H9 (cell line): ENCODE measurements at regions not wholly inside any gene's neighbourhood (a gene's known extent, or its start where the extent isn't known, plus 50 kb on each side); places are given as distances from the start of the nearest gene placed in this dataset.

ENCODE experiments used
- DNase-seq: peaks from one replicate; pipeline ENCODE4 v3.0.0-alpha.2; 2017
- H2AFZ ChIP-seq: one replicate; pipeline ENCODE4 v1.6.1; 2013; ENCODE audit warnings: mild to moderate bottlenecking, low read length, control low read depth, moderate library complexity
- H2AK5ac ChIP-seq: 2 replicates; pipeline ENCODE4 v1.6.1; 2013; ENCODE audit warnings: low read length, control low read depth, mixed read lengths; ENCODE audit not compliant: insufficient read length
- H2BK120ac ChIP-seq: one replicate; pipeline ENCODE4 v1.6.1; 2013; ENCODE audit warnings: low read depth, mild to moderate bottlenecking, low read length, control low read depth, inconsistent platforms; ENCODE audit not compliant: poor library complexity, severe bottlenecking
- H2BK12ac ChIP-seq: 2 replicates; pipeline ENCODE4 v1.6.1; 2013; ENCODE audit warnings: low read length, control low read depth, mixed read lengths, low read depth; ENCODE audit not compliant: insufficient read length
- H2BK15ac ChIP-seq: 2 replicates; pipeline ENCODE4 v1.6.1; 2013; ENCODE audit warnings: low read depth, low read length, control low read depth
- H2BK20ac ChIP-seq: one replicate; pipeline ENCODE4 v1.6.1; 2013; ENCODE audit warnings: low read depth, mild to moderate bottlenecking, low read length, control low read depth, inconsistent platforms; ENCODE audit not compliant: poor library complexity, severe bottlenecking
- H2BK5ac ChIP-seq: 2 replicates; pipeline ENCODE4 v1.6.1; 2013; ENCODE audit warnings: low read length, control low read depth, mixed read lengths; ENCODE audit not compliant: insufficient read length
- H3K14ac ChIP-seq: 2 replicates; pipeline ENCODE4 v1.6.1; 2013; ENCODE audit warnings: low read length, control low read depth; ENCODE audit not compliant: insufficient read depth
- H3K18ac ChIP-seq: 2 replicates; pipeline ENCODE4 v1.6.1; 2013; ENCODE audit warnings: low read depth, mild to moderate bottlenecking, mixed read lengths, low read length, control low read depth; ENCODE audit not compliant: insufficient read length
- H3K23ac ChIP-seq: 2 replicates; pipeline ENCODE4 v1.6.1; 2013; ENCODE audit warnings: low read length, control low read depth, mixed read lengths, low read depth; ENCODE audit not compliant: insufficient read length
- H3K23me2 ChIP-seq: 2 replicates; pipeline ENCODE4 v1.6.1; 2013; ENCODE audit warnings: low read depth, mild to moderate bottlenecking, mixed read lengths, low read length, control low read depth; ENCODE audit not compliant: insufficient read length, poor library complexity, severe bottlenecking
- H3K27ac ChIP-seq: 2 replicates; pipeline ENCODE4 v1.5.1; 2013; ENCODE audit warnings: low read length, control low read depth, mixed read lengths, low read depth; ENCODE audit not compliant: insufficient read length
- H3K27me3 ChIP-seq: 2 replicates; pipeline ENCODE4 v1.6.1; 2013; ENCODE audit warnings: low read length, control low read depth, inconsistent platforms; ENCODE audit not compliant: insufficient read depth
- H3K4ac ChIP-seq: 2 replicates; pipeline ENCODE4 v1.6.1; 2013; ENCODE audit warnings: low read depth, mild to moderate bottlenecking, control low read depth, inconsistent platforms, low read length, moderate library complexity
- H3K4me1 ChIP-seq: 2 replicates; pipeline ENCODE4 v1.6.1; 2013; ENCODE audit warnings: low read length, control low read depth, inconsistent platforms; ENCODE audit not compliant: insufficient read depth
- H3K4me2 ChIP-seq: 2 replicates; pipeline ENCODE4 v1.6.1; 2013; ENCODE audit warnings: low read length, control low read depth, mixed read lengths; ENCODE audit not compliant: insufficient read length, insufficient read depth
- H3K56ac ChIP-seq: 2 replicates; pipeline ENCODE4 v1.6.1; 2013; ENCODE audit warnings: low read depth, mild to moderate bottlenecking, mixed read lengths, low read length, control low read depth; ENCODE audit not compliant: insufficient read length
- H3K79me1 ChIP-seq: 2 replicates; pipeline ENCODE4 v1.6.1; 2013; ENCODE audit warnings: low read depth, mild to moderate bottlenecking, moderate library complexity, low read length, control low read depth, inconsistent platforms; ENCODE audit not compliant: insufficient read depth, poor library complexity, severe bottlenecking
- H3K79me2 ChIP-seq: 2 replicates; pipeline ENCODE4 v1.6.1; 2013; ENCODE audit warnings: low read length, control low read depth, inconsistent platforms; ENCODE audit not compliant: insufficient read depth
- H3K9ac ChIP-seq: 2 replicates; pipeline ENCODE4 v1.6.1; 2013; ENCODE audit warnings: low read length, control low read depth, mixed read lengths; ENCODE audit not compliant: insufficient read length; ENCODE audit errors: extremely low read depth
- H3K9me3 ChIP-seq: one replicate; pipeline ENCODE4 v1.6.1; 2013; ENCODE audit warnings: low read depth, low read length, inconsistent platforms; ENCODE audit not compliant: control insufficient read depth
- H3T11ph ChIP-seq: one replicate; pipeline ENCODE4 v1.6.1; 2013; ENCODE audit warnings: mild to moderate bottlenecking, low read length, control low read depth, inconsistent platforms
- H4K20me1 ChIP-seq: one replicate; pipeline ENCODE4 v1.6.1; 2013; ENCODE audit not compliant: control insufficient read depth, insufficient read length, insufficient read depth
- H4K5ac ChIP-seq: 2 replicates; pipeline ENCODE4 v1.6.1; 2013; ENCODE audit warnings: low read depth, mild to moderate bottlenecking, mixed read lengths, low read length, control low read depth; ENCODE audit not compliant: insufficient read length
- H4K8ac ChIP-seq: replicated peaks from 2 replicates; pipeline ENCODE4 v1.6.1; 2013; ENCODE audit warnings: low read length, control low read depth, mixed read lengths, low read depth; ENCODE audit not compliant: insufficient read length
- H4K91ac ChIP-seq: 2 replicates; pipeline ENCODE4 v1.6.1; 2013; ENCODE audit warnings: low read depth, mild to moderate bottlenecking, moderate library complexity, mixed read lengths, low read length, control low read depth; ENCODE audit not compliant: insufficient read length
- H3K27ac Mint-ChIP-seq, 3 experiments: 2 replicates in 2 of 3; 3 replicates in 1 of 3; pipeline ENCODE4 v1.8.0; 2020 to 2021; ENCODE audit warnings: mixed read lengths in 3 of 3, mild to moderate bottlenecking in 1 of 3, moderate library complexity in 1 of 3
- H3K27me3 Mint-ChIP-seq: 2 replicates; pipeline ENCODE4 v1.8.0; 2021; ENCODE audit warnings: low read depth, mild to moderate bottlenecking, moderate library complexity, mixed read lengths
- H3K36me3 Mint-ChIP-seq, 3 experiments: 2 replicates in 2 of 3; 3 replicates in 1 of 3; pipeline ENCODE4 v1.8.0; 2020 to 2021; ENCODE audit warnings: low read depth in 3 of 3, mixed read lengths in 3 of 3; ENCODE audit not compliant: insufficient read depth in 1 of 3
- H3K4me1 Mint-ChIP-seq, 2 experiments: 2 replicates each; pipeline ENCODE4 v1.8.0; 2020; ENCODE audit warnings: mixed read lengths in 2 of 2
- H3K4me3 Mint-ChIP-seq, 2 experiments: 2 replicates in 1 of 2; 3 replicates in 1 of 2; pipeline ENCODE4 v1.8.0; 2020 to 2021; ENCODE audit warnings: mild to moderate bottlenecking in 2 of 2, mixed read lengths in 2 of 2, moderate library complexity in 1 of 2
- H3K9me3 Mint-ChIP-seq, 2 experiments: 2 replicates in 1 of 2; 3 replicates in 1 of 2; pipeline ENCODE4 v1.8.0; 2020; ENCODE audit warnings: mild to moderate bottlenecking in 2 of 2, mixed read lengths in 2 of 2, moderate library complexity in 1 of 2
- CTCF ChIP-seq: fragments of 200-600 bp; sonication (generic); conservative IDR thresholded peaks from 3 replicates; pipeline ENCODE4 v1.8.0; 2021; ENCODE audit warnings: antibody characterized with exemption, mild to moderate bottlenecking

GRCh38 chr11:42023267-42023666 is 563.8 kb upstream of the LRRC4C start:
- Histone ChIP-seq H3K79me1 (no peaks in the 10 kb centered on the region), H3K23ac (no peak overlapping the region), H2BK120ac (no peak overlapping the region), H3K56ac (no peak overlapping the region), H2BK15ac (no peak overlapping the region), H3K9ac (no peak overlapping the region), H3T11ph (no peak overlapping the region), H2BK12ac (no peak overlapping the region), H3K4me1 (no peaks in the 10 kb centered on the region), H3K4ac (no peak overlapping the region), H3K4me2 (no peak overlapping the region), H4K20me1 (no peaks in the 10 kb centered on the region), H2AFZ (no peak overlapping the region), H3K23me2 (no peaks in the 10 kb centered on the region), H3K27me3 (no peaks in the 10 kb centered on the region), H3K27ac (no peak overlapping the region), H4K8ac (no peak overlapping the region), H3K14ac (no peak overlapping the region), H4K5ac (no peak overlapping the region), H4K91ac (no peak overlapping the region), H3K79me2 (no peaks in the 10 kb centered on the region), H2AK5ac (no peak overlapping the region), H3K9me3 (no peaks in the 10 kb centered on the region), H2BK5ac (no peak overlapping the region), H3K18ac (no peak overlapping the region), H2BK20ac (no peak overlapping the region)
- H3K27ac Mint-ChIP-seq, result no peak overlapping the region
- peaks cover 0 to 5% (median 4%) of the 10 kb centered on the region in 3 experiments; a peak in 4 of 7 replicates for H3K36me3 Mint-ChIP-seq
- peaks cover 0 to 1% of the 10 kb centered on the region in 2 experiments; a peak in 1 of 4 replicates for H3K4me1 Mint-ChIP-seq
- no peak for TF ChIP-seq CTCF
- DNase-seq, result no peak
- H3K4me3 Mint-ChIP-seq, result no peak overlapping the region
- peaks cover 0 to 18% of the 10 kb centered on the region in 2 experiments; a peak in 4 of 5 replicates for H3K9me3 Mint-ChIP-seq
- H3K27me3 Mint-ChIP-seq, result no peaks in the 10 kb centered on the region
